SJCRH30 (cell line): ENCODE measurements at regions not wholly inside any gene's neighbourhood (a gene's known extent, or its start where the extent isn't known, plus 50 kb on each side); places are given as distances from the start of the nearest gene placed in this dataset.

Source experiments
- DNase-seq, 2 experiments: peaks; one replicate each; pipeline ENCODE4 v3.0.0-alpha.2; 2015 to 2020
- H3K27ac ChIP-seq: fragments of 250-450 bp; sonication (Bioruptor Pico); 2 replicates; pipeline ENCODE4 v1.5.1; 2020; ENCODE audit warnings: mild to moderate bottlenecking, moderate library complexity
- H3K27me3 ChIP-seq: fragments of 250-450 bp; sonication (Bioruptor Pico); 2 replicates; pipeline ENCODE4 v1.5.1; 2020; ENCODE audit warnings: mild to moderate bottlenecking, moderate library complexity
- H3K36me3 ChIP-seq: fragments of 250-450 bp; sonication (Bioruptor Pico); 2 replicates; pipeline ENCODE4 v1.5.1; 2020; ENCODE audit warnings: mild to moderate bottlenecking, moderate library complexity
- H3K4me1 ChIP-seq: fragments of 250-450 bp; sonication (Bioruptor Pico); 2 replicates; pipeline ENCODE4 v1.5.1; 2020; ENCODE audit warnings: mild to moderate bottlenecking, moderate library complexity
- H3K4me3 ChIP-seq: fragments of 250-450 bp; sonication (Bioruptor Pico); 2 replicates; pipeline ENCODE4 v1.5.1; 2020; ENCODE audit warnings: mild to moderate bottlenecking, moderate library complexity
- H3K9me3 ChIP-seq: fragments of 250-450 bp; sonication (Bioruptor Pico); replicated peaks from 2 replicates; pipeline ENCODE4 v1.5.1; 2020; ENCODE audit warnings: mild to moderate bottlenecking, moderate library complexity

- Histone ChIP-seq H3K9me3 (no peaks in the 10 kb centered on the region; the same call in 1 of the 2 replicates), H3K4me1 (no peaks in the 10 kb centered on the region), H3K4me3 (no peak overlapping the region), H3K27ac (no peak overlapping the region), H3K36me3 (no peaks in the 10 kb centered on the region), H3K27me3 (peaks cover 8% of the 10 kb centered on the region; the same call in 1 of the 2 replicates)
- no peak for DNase-seq
Measured at GRCh38 chr2:7809640-7810039, 872.2 kb upstream of the ID2 start.

- no peaks in the 10 kb centered on the region for H3K4me1 ChIP-seq
- H3K9me3 ChIP-seq = no peaks in the 10 kb centered on the region; the same call in 1 of the 2 replicates
- no peak overlapping the region for H3K4me3 ChIP-seq
- no peaks in the 10 kb centered on the region for H3K36me3 ChIP-seq
- DNase-seq = no peak
- H3K27me3 ChIP-seq = peaks cover 8% of the 10 kb centered on the region; the same call in 1 of the 2 replicates
- H3K27ac ChIP-seq = no peak overlapping the region
Measured at GRCh38 chr2:7811073-7811472, 870.8 kb upstream of the ID2 start.

- Histone ChIP-seq H3K36me3 (no peaks in the 10 kb centered on the region), H3K9me3 (no peaks in the 10 kb centered on the region; the same call in 1 of the 2 replicates), H3K4me3 (no peak overlapping the region), H3K4me1 (no peaks in the 10 kb centered on the region), H3K27me3 (peaks cover 8% of the 10 kb centered on the region; the same call in 1 of the 2 replicates), H3K27ac (no peak overlapping the region)
- no peak for DNase-seq
Measured at GRCh38 chr2:7812231-7812995, 869.4 kb upstream of the ID2 start.

- peaks cover under 1% of the 10 kb centered on the region; the same call in 1 of the 2 replicates for H3K27me3 ChIP-seq
- H3K4me3 ChIP-seq = no peak overlapping the region
- no peak for DNase-seq
- H3K9me3 ChIP-seq = no peaks in the 10 kb centered on the region; the same call in 1 of the 2 replicates
- no peak overlapping the region for H3K27ac ChIP-seq
- H3K4me1 ChIP-seq = no peaks in the 10 kb centered on the region
- H3K36me3 ChIP-seq = no peaks in the 10 kb centered on the region
Measured at GRCh38 chr2:7813541-7814292, 868.1 kb upstream of the ID2 start.

GRCh38 chr2:7815726-7816125 is 866.1 kb upstream of the ID2 start:
- H3K36me3 ChIP-seq = no peaks in the 10 kb centered on the region
- H3K9me3 ChIP-seq = no peaks in the 10 kb centered on the region; the same call in 1 of the 2 replicates
- no peaks in the 10 kb centered on the region for H3K4me1 ChIP-seq

GRCh38 chr2:7816233-7816632 is 865.6 kb upstream of the ID2 start:
- Histone ChIP-seq H3K36me3 (no peaks in the 10 kb centered on the region), H3K4me1 (no peaks in the 10 kb centered on the region), H3K27me3 (peaks cover 11% of the 10 kb centered on the region; the same call in 1 of the 2 replicates), H3K27ac (no peak overlapping the region), H3K9me3 (no peaks in the 10 kb centered on the region; the same call in 1 of the 2 replicates), H3K4me3 (no peak overlapping the region)
- DNase-seq = no peak

More at GRCh38 chr2:7815726-7816125, 866.1 kb upstream of the ID2 start:
- Histone ChIP-seq H3K27ac (no peak overlapping the region), H3K27me3 (peaks cover 11% of the 10 kb centered on the region; the same call in 1 of the 2 replicates), H3K4me3 (no peak overlapping the region)
- DNase-seq = no peak

- no peak overlapping the region for H3K27ac ChIP-seq
- H3K4me3 ChIP-seq = no peak overlapping the region
- no peak for DNase-seq
- H3K36me3 ChIP-seq = no peaks in the 10 kb centered on the region
- no peaks in the 10 kb centered on the region for H3K9me3 ChIP-seq
- peaks cover 11% of the 10 kb centered on the region; the same call in 1 of the 2 replicates for H3K27me3 ChIP-seq
- no peaks in the 10 kb centered on the region for H3K4me1 ChIP-seq
Measured at GRCh38 chr2:7816944-7817343, 864.9 kb upstream of the ID2 start.

- no peaks in the 10 kb centered on the region for H3K9me3 ChIP-seq
- H3K4me3 ChIP-seq = no peak overlapping the region
Measured at GRCh38 chr2:7819316-7819715, 862.5 kb upstream of the ID2 start.

GRCh38 chr2:7819850-7820249 is 862.0 kb upstream of the ID2 start:
- DNase-seq = no peak
- H3K27me3 ChIP-seq = peaks cover 11% of the 10 kb centered on the region; the same call in 1 of the 2 replicates
- no peak overlapping the region for H3K27ac ChIP-seq
- no peaks in the 10 kb centered on the region for H3K36me3 ChIP-seq
- H3K4me1 ChIP-seq = no peaks in the 10 kb centered on the region
- no peaks in the 10 kb centered on the region for H3K9me3 ChIP-seq
- H3K4me3 ChIP-seq = no peak overlapping the region

More at GRCh38 chr2:7819316-7819715, 862.5 kb upstream of the ID2 start:
- no peak overlapping the region for H3K27ac ChIP-seq
- no peaks in the 10 kb centered on the region for H3K36me3 ChIP-seq
- H3K4me1 ChIP-seq = no peaks in the 10 kb centered on the region
- peaks cover 11% of the 10 kb centered on the region; the same call in 1 of the 2 replicates for H3K27me3 ChIP-seq
- DNase-seq = no peak

- H3K36me3 ChIP-seq = no peaks in the 10 kb centered on the region
Measured at GRCh38 chr2:7824211-7824610, 857.6 kb upstream of the ID2 start.

GRCh38 chr2:7825591-7826312 is 856.1 kb upstream of the ID2 start:
- no peak for DNase-seq
- no peaks in the 10 kb centered on the region for H3K36me3 ChIP-seq
- H3K27me3 ChIP-seq = no peaks in the 10 kb centered on the region
- H3K4me3 ChIP-seq = no peak overlapping the region
- no peak overlapping the region for H3K27ac ChIP-seq
- H3K4me1 ChIP-seq = no peaks in the 10 kb centered on the region
- H3K9me3 ChIP-seq = no peaks in the 10 kb centered on the region

More at GRCh38 chr2:7824211-7824610, 857.6 kb upstream of the ID2 start:
- no peak overlapping the region for H3K27ac ChIP-seq
- H3K4me3 ChIP-seq = no peak overlapping the region
- H3K9me3 ChIP-seq = no peaks in the 10 kb centered on the region
- no peaks in the 10 kb centered on the region for H3K4me1 ChIP-seq
- DNase-seq = no peak
- H3K27me3 ChIP-seq = peaks cover 11% of the 10 kb centered on the region; the same call in 1 of the 2 replicates

- no peak overlapping the region for H3K4me3 ChIP-seq
- no peak for DNase-seq
- H3K27me3 ChIP-seq = no peaks in the 10 kb centered on the region
- no peaks in the 10 kb centered on the region for H3K36me3 ChIP-seq
- no peak overlapping the region for H3K27ac ChIP-seq
- H3K4me1 ChIP-seq = no peaks in the 10 kb centered on the region
- H3K9me3 ChIP-seq = no peaks in the 10 kb centered on the region
Measured at GRCh38 chr2:7826656-7827055, 855.2 kb upstream of the ID2 start.

GRCh38 chr2:7829241-7829640 is 852.6 kb upstream of the ID2 start:
- no peaks in the 10 kb centered on the region for H3K4me1 ChIP-seq
- peaks cover 3% of the 10 kb centered on the region; the same call in 1 of the 2 replicates for H3K27me3 ChIP-seq
- no peak for DNase-seq
- H3K9me3 ChIP-seq = no peaks in the 10 kb centered on the region
- H3K27ac ChIP-seq = no peak overlapping the region
- H3K4me3 ChIP-seq = no peak overlapping the region
- no peaks in the 10 kb centered on the region for H3K36me3 ChIP-seq

GRCh38 chr2:7830616-7831015 is 851.2 kb upstream of the ID2 start:
- Histone ChIP-seq H3K9me3 (no peaks in the 10 kb centered on the region), H3K27me3 (peaks cover 3% of the 10 kb centered on the region; the same call in 1 of the 2 replicates), H3K27ac (no peak overlapping the region), H3K36me3 (no peaks in the 10 kb centered on the region), H3K4me1 (no peaks in the 10 kb centered on the region), H3K4me3 (no peak overlapping the region)
- DNase-seq = no peak
